Liver (tissue), 3 donors: ENCODE measurements at regions not wholly inside any gene's neighbourhood (a gene's known extent, or its start where the extent isn't known, plus 50 kb on each side); places are given as distances from the start of the nearest gene placed in this dataset.

Experiments
- HNF4G ChIP-seq: IDR thresholded peaks from 2 replicates; pipeline ENCODE4 v1.6.1; 2016; ENCODE audit warnings: antibody characterized with exemption
- RAD21 ChIP-seq, 2 donors: IDR thresholded peaks; 2 replicates each; pipeline ENCODE4 v1.6.1; 2016; ENCODE audit warnings: antibody characterized with exemption in 2 of 2, mild to moderate bottlenecking in 2 of 2
- TF ChIP-seq, protein P1 (sequence below): fragments of 150-350 bp; IDR thresholded peaks from 2 replicates; pipeline ENCODE4 v1.5.1; 2017; ENCODE audit warnings: improper control_type of control experiment, low read depth, low read length; ENCODE audit not compliant: missing input control
- TF ChIP-seq, protein P2 (sequence below): IDR thresholded peaks from 2 replicates; pipeline ENCODE4 v1.6.1; 2016; ENCODE audit warnings: antibody characterized with exemption, mild to moderate bottlenecking
- TF ChIP-seq, protein P3 (sequence below): IDR thresholded peaks from 2 replicates; pipeline ENCODE4 v1.6.1; 2016; ENCODE audit warnings: antibody characterized with exemption
- donor health status: healthy.
- donor health status: healthy.

GRCh38 chr22:26981111-26981510 lies 323.7 kb downstream of the MIAT start:
- TF ChIP-seq, protein P1, sequence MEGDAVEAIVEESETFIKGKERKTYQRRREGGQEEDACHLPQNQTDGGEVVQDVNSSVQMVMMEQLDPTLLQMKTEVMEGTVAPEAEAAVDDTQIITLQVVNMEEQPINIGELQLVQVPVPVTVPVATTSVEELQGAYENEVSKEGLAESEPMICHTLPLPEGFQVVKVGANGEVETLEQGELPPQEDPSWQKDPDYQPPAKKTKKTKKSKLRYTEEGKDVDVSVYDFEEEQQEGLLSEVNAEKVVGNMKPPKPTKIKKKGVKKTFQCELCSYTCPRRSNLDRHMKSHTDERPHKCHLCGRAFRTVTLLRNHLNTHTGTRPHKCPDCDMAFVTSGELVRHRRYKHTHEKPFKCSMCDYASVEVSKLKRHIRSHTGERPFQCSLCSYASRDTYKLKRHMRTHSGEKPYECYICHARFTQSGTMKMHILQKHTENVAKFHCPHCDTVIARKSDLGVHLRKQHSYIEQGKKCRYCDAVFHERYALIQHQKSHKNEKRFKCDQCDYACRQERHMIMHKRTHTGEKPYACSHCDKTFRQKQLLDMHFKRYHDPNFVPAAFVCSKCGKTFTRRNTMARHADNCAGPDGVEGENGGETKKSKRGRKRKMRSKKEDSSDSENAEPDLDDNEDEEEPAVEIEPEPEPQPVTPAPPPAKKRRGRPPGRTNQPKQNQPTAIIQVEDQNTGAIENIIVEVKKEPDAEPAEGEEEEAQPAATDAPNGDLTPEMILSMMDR: no peak
- TF ChIP-seq RAD21 (IDR thresholded peaks at IDR 0.05) (no peak), HNF4G (no peak)
- TF ChIP-seq, protein P2, sequence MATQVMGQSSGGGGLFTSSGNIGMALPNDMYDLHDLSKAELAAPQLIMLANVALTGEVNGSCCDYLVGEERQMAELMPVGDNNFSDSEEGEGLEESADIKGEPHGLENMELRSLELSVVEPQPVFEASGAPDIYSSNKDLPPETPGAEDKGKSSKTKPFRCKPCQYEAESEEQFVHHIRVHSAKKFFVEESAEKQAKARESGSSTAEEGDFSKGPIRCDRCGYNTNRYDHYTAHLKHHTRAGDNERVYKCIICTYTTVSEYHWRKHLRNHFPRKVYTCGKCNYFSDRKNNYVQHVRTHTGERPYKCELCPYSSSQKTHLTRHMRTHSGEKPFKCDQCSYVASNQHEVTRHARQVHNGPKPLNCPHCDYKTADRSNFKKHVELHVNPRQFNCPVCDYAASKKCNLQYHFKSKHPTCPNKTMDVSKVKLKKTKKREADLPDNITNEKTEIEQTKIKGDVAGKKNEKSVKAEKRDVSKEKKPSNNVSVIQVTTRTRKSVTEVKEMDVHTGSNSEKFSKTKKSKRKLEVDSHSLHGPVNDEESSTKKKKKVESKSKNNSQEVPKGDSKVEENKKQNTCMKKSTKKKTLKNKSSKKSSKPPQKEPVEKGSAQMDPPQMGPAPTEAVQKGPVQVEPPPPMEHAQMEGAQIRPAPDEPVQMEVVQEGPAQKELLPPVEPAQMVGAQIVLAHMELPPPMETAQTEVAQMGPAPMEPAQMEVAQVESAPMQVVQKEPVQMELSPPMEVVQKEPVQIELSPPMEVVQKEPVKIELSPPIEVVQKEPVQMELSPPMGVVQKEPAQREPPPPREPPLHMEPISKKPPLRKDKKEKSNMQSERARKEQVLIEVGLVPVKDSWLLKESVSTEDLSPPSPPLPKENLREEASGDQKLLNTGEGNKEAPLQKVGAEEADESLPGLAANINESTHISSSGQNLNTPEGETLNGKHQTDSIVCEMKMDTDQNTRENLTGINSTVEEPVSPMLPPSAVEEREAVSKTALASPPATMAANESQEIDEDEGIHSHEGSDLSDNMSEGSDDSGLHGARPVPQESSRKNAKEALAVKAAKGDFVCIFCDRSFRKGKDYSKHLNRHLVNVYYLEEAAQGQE: no peak
- TF ChIP-seq, protein P3, sequence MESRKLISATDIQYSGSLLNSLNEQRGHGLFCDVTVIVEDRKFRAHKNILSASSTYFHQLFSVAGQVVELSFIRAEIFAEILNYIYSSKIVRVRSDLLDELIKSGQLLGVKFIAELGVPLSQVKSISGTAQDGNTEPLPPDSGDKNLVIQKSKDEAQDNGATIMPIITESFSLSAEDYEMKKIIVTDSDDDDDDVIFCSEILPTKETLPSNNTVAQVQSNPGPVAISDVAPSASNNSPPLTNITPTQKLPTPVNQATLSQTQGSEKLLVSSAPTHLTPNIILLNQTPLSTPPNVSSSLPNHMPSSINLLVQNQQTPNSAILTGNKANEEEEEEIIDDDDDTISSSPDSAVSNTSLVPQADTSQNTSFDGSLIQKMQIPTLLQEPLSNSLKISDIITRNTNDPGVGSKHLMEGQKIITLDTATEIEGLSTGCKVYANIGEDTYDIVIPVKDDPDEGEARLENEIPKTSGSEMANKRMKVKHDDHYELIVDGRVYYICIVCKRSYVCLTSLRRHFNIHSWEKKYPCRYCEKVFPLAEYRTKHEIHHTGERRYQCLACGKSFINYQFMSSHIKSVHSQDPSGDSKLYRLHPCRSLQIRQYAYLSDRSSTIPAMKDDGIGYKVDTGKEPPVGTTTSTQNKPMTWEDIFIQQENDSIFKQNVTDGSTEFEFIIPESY: no peak
